GM12892 (cell line): ENCODE measurements at regions not wholly inside any gene's neighbourhood (a gene's known extent, or its start where the extent isn't known, plus 50 kb on each side); places are given as distances from the start of the nearest gene placed in this dataset.

Experiments
- POLR2AphosphoS5 ChIP-seq: IDR thresholded peaks from 2 replicates; pipeline ENCODE4 v1.6.1; 2011; ENCODE audit warnings: low read depth, low read length, control low read depth
- TAF1 ChIP-seq: IDR thresholded peaks from 2 replicates; pipeline ENCODE4 v1.6.1; 2011; ENCODE audit warnings: low read depth, mild to moderate bottlenecking, control low read depth, low read length, borderline replicate concordance

GRCh38 chr13:79860791-79861190 lies 379.8 kb downstream of the NDFIP2 start:
- TF ChIP-seq POLR2AphosphoS5 = no peak
- no peak for TF ChIP-seq TAF1
